Astrocyte (in vitro differentiated cells and primary cell): ENCODE measurements at regions not wholly inside any gene's neighbourhood (a gene's known extent, or its start where the extent isn't known, plus 50 kb on each side); places are given as distances from the start of the nearest gene placed in this dataset.

Source experiments
- CTCF ChIP-seq: IDR thresholded peaks from 2 replicates; pipeline ENCODE4 v1.5.1; 2011; ENCODE audit warnings: low read depth, mild to moderate bottlenecking, inconsistent platforms, low read length, moderate library complexity; ENCODE audit not compliant: insufficient read depth
- EZH2 ChIP-seq: IDR thresholded peaks from 2 replicates; pipeline ENCODE4 v1.6.1; 2012; ENCODE audit warnings: mild to moderate bottlenecking, low read length, inconsistent platforms; ENCODE audit not compliant: insufficient read depth

DNA sequence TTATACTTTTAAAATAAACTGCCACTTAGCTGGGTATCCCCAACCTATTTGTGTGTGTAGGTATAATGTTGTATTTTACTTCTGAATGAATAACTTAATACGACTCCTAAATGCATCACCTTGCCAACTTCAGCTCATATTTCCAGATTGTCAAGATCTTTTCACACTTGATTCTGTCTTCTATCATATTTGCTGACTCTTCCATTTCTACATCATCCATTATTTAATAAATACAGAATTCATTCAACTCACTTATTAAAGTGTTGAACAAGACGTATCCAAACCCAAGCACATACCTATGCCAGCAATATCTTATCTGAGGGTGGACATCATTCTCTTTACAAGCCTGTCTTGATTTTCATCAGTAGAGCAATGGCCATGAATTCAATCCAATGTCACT, 91.2 kb upstream of the FAM47C start:
- TF ChIP-seq CTCF, result no peak
- no peak for TF ChIP-seq EZH2
